WERI-Rb-1 (cell line): ENCODE measurements at regions not wholly inside any gene's neighbourhood (a gene's known extent, or its start where the extent isn't known, plus 50 kb on each side); places are given as distances from the start of the nearest gene placed in this dataset.

Experiments used
- DNase-seq: peaks from one replicate; pipeline ENCODE4 v3.0.0-alpha.2; 2020
- H3K27ac ChIP-seq: fragments of 250-450 bp; sonication (Bioruptor Pico); 2 replicates; pipeline ENCODE4 v1.5.1; 2020; ENCODE audit warnings: mild to moderate bottlenecking, moderate library complexity
- H3K27me3 ChIP-seq: fragments of 250-450 bp; sonication (Bioruptor Pico); 2 replicates; pipeline ENCODE4 v1.5.1; 2021; ENCODE audit warnings: mild to moderate bottlenecking, low read depth, moderate library complexity; ENCODE audit not compliant: insufficient read depth, severe bottlenecking
- H3K36me3 ChIP-seq: fragments of 250-450 bp; sonication (Bioruptor Pico); 2 replicates; pipeline ENCODE4 v1.5.1; 2020; ENCODE audit warnings: mild to moderate bottlenecking, moderate library complexity
- H3K4me3 ChIP-seq: 2 replicates; pipeline ENCODE4 v1.5.1; 2011; ENCODE audit warnings: low read depth, mild to moderate bottlenecking, control low read depth, low read length
- H3K9me3 ChIP-seq: fragments of 250-450 bp; sonication (Bioruptor Pico); 2 replicates; pipeline ENCODE4 v1.5.1; 2021; ENCODE audit warnings: mild to moderate bottlenecking, moderate library complexity; ENCODE audit not compliant: severe bottlenecking
- TF ChIP-seq, protein P1 (sequence below): IDR thresholded peaks from 2 replicates; pipeline ENCODE4 v1.5.1; 2011; ENCODE audit warnings: low read depth, mild to moderate bottlenecking, control low read depth, inconsistent platforms, low read length

DNA sequence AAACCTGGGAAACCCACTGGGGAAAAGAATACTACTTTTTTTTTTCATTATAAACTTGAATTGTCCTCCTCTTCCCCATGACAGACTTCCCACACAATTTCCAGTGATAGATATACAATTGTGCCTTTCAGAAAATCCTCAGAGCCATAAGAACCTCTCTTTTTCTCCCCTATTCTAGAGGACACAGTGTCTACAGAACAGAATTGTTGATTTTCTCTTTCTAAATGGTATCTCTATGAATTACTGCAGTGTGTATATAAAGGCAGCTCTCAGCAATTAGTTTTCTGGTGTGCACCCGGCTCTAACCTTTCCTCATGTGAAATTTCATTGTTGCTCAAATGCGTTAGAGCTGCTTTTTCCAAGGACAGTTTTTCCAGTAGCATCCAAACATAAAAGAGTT is 430.1 kb downstream of the TUSC7 start:
- H3K9me3 ChIP-seq: no peaks in the 10 kb centered on the region
- DNase-seq: no peak
- peaks cover 40% of the 10 kb centered on the region for H3K27me3 ChIP-seq
- H3K4me3 ChIP-seq: no peak overlapping the region
- TF ChIP-seq, protein P1, sequence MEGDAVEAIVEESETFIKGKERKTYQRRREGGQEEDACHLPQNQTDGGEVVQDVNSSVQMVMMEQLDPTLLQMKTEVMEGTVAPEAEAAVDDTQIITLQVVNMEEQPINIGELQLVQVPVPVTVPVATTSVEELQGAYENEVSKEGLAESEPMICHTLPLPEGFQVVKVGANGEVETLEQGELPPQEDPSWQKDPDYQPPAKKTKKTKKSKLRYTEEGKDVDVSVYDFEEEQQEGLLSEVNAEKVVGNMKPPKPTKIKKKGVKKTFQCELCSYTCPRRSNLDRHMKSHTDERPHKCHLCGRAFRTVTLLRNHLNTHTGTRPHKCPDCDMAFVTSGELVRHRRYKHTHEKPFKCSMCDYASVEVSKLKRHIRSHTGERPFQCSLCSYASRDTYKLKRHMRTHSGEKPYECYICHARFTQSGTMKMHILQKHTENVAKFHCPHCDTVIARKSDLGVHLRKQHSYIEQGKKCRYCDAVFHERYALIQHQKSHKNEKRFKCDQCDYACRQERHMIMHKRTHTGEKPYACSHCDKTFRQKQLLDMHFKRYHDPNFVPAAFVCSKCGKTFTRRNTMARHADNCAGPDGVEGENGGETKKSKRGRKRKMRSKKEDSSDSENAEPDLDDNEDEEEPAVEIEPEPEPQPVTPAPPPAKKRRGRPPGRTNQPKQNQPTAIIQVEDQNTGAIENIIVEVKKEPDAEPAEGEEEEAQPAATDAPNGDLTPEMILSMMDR: no peak
- H3K27ac ChIP-seq: no peak overlapping the region
- no peaks in the 10 kb centered on the region for H3K36me3 ChIP-seq

DNA sequence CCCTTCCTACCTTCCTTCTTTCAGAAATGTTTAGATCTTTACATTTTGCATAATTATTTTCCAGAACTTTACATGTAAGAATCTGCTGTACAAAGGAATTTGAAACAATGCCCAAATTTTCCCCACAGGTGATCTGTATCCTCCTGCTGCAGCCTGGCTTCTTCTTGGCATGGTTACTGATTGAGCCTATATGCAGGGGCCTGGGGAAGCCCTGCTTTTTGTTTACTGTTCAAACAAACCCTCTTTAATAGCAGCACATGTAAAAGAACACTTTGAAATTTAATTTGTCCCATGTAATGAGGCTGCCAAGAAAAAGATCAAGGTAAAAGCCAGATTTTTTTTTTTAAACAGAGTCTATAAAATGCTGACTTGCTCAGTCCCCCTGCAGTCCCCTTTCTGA is 432.2 kb downstream of the TUSC7 start:
- H3K9me3 ChIP-seq: no peaks in the 10 kb centered on the region
- no peaks in the 10 kb centered on the region for H3K36me3 ChIP-seq
- peaks cover 53% of the 10 kb centered on the region for H3K27me3 ChIP-seq
- DNase-seq: no peak
- no peak overlapping the region for H3K4me3 ChIP-seq
- no peak overlapping the region for H3K27ac ChIP-seq
- TF ChIP-seq, protein P1: no peak

DNA sequence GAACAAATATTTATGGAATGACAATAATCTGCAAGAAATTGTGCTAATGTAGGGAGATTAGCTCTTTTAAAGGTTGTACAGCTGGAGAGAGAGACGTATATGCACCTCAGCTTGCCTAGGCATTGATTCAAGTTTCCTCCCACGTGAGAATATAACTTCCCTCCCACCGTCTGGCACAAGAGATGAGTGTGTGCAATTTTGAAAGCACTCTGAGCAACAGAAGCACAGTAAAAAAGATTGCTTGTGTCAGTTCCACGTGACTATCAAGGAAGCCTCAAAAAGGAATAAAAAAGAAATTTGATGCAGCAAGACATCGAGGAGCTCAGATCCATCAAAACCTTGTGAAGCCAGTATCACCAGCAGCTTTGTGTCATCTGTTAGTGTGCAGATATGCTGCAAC is 435.3 kb downstream of the TUSC7 start:
- TF ChIP-seq, protein P1: no peak
- H3K27me3 ChIP-seq: peaks cover 75% of the 10 kb centered on the region
- no peak overlapping the region for H3K4me3 ChIP-seq
- no peaks in the 10 kb centered on the region for H3K36me3 ChIP-seq
- no peak for DNase-seq
- H3K27ac ChIP-seq: no peak overlapping the region
- H3K9me3 ChIP-seq: no peaks in the 10 kb centered on the region

DNA sequence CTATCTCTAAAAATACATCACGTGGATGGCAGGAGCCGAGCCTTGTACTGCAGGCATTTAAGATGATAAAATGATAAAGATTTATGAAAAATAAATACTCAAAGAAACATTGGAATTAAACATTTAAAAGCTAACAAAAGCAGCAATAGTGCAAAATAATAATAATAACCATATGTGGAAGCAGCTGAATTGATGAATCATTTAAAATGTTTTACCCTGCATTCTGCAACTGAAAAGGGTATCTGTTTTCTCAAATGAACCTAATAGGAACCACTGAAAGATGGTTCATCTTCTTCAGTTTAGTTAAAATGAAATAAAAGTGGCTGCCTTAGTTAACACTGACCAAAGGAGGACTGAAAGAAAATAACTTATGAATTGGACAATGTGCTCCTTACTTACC is 436.1 kb downstream of the TUSC7 start:
- DNase-seq: no peak
- no peaks in the 10 kb centered on the region for H3K9me3 ChIP-seq
- TF ChIP-seq, protein P1: no peak
- H3K4me3 ChIP-seq: no peak overlapping the region
- H3K27ac ChIP-seq: no peak overlapping the region
- H3K36me3 ChIP-seq: no peaks in the 10 kb centered on the region
- H3K27me3 ChIP-seq: peaks cover 73% of the 10 kb centered on the region

DNA sequence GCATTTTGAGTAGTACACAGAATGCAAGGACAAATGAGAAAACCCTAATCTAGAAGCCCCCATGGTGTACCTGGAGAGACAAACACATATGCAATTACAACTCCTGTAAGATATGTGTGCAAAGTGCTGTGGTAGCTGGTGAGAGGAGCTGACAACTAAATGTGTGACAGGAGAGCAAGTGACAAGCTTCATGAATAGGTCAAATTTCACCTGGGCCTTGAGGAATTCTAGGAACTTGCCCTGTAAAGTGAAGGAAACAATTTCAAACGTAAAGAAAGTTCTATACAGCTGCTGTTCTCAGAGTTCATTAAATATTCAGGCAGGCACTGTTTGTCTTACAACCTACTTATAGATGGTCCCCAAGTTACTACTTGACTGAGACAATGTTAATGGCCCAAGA is 437.0 kb downstream of the TUSC7 start:
- H3K27me3 ChIP-seq: peaks cover 78% of the 10 kb centered on the region
- TF ChIP-seq, protein P1: no peak
- no peak overlapping the region for H3K4me3 ChIP-seq
- no peak overlapping the region for H3K27ac ChIP-seq
- DNase-seq: no peak
- H3K9me3 ChIP-seq: no peaks in the 10 kb centered on the region
- no peaks in the 10 kb centered on the region for H3K36me3 ChIP-seq

DNA sequence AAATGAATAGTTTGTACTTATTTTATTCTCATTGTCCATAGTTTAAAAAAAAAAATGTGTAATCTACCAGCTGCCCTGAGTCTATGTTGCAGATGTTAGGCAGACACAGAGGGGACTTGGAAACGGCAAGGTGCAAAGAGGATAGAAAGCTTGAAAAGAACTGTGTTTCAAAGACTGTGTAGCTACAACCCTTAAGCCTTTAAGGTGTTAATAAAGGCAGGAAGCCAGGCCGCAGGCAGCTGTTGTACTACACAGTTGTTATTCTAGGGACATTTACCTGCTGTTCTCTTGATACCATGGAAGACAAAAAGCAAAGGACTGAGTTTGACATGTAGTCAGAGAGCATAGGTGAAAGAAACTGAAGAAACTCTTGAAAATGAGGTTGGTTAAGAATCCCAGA is 440.0 kb downstream of the TUSC7 start:
- no peak overlapping the region for H3K27ac ChIP-seq
- TF ChIP-seq, protein P1: no peak
- no peak for DNase-seq
- peaks cover 67% of the 10 kb centered on the region for H3K27me3 ChIP-seq
- H3K9me3 ChIP-seq: no peaks in the 10 kb centered on the region
- no peak overlapping the region for H3K4me3 ChIP-seq
- no peaks in the 10 kb centered on the region for H3K36me3 ChIP-seq
